MM.1S (cell line): ENCODE measurements at regions not wholly inside any gene's neighbourhood (a gene's known extent, or its start where the extent isn't known, plus 50 kb on each side); places are given as distances from the start of the nearest gene placed in this dataset.

ENCODE experiments used
- DNase-seq: peaks from one replicate; pipeline ENCODE4 v3.0.0-alpha.2; 2015
- H2AFZ ChIP-seq: fragments of 300-600 bp; sonication (generic); 2 replicates; pipeline ENCODE4 v1.6.0; 2016; ENCODE audit warnings: antibody characterized with exemption, low read length
- H3F3A ChIP-seq: fragments of 300-600 bp; sonication (generic); 2 replicates; pipeline ENCODE4 v1.6.1; 2016; ENCODE audit warnings: mild to moderate bottlenecking, antibody characterized with exemption, low read length, moderate library complexity, mixed read lengths; ENCODE audit not compliant: insufficient read depth
- H3K27ac ChIP-seq: fragments of 300-600 bp; sonication (generic); 2 replicates; pipeline ENCODE4 v1.5.1; 2016; ENCODE audit warnings: mild to moderate bottlenecking, low read length
- H3K27me3 ChIP-seq: fragments of 300-600 bp; sonication (generic); replicated peaks from 2 replicates; pipeline ENCODE4 v1.6.0; 2016; ENCODE audit warnings: low read length; ENCODE audit not compliant: insufficient read depth
- H3K36me3 ChIP-seq: fragments of 300-600 bp; sonication (generic); replicated peaks from 2 replicates; pipeline ENCODE4 v1.6.1; 2016; ENCODE audit warnings: mild to moderate bottlenecking, low read length, mixed read lengths; ENCODE audit not compliant: insufficient read depth
- H3K4me1 ChIP-seq: fragments of 300-600 bp; sonication (generic); 2 replicates; pipeline ENCODE4 v1.6.1; 2016; ENCODE audit warnings: low read length, mixed read lengths
- H3K4me2 ChIP-seq: fragments of 300-600 bp; sonication (generic); 2 replicates; pipeline ENCODE4 v1.6.0; 2016; ENCODE audit warnings: low read depth, low read length
- H3K4me3 ChIP-seq: fragments of 300-600 bp; sonication (generic); 2 replicates; pipeline ENCODE4 v1.5.1; 2016; ENCODE audit warnings: low read length, mixed read lengths
- H3K79me2 ChIP-seq: fragments of 300-600 bp; sonication (generic); 2 replicates; pipeline ENCODE4 v1.6.1; 2016; ENCODE audit warnings: mixed run types, low read length, mixed read lengths
- H3K9ac ChIP-seq: fragments of 300-600 bp; sonication (generic); 2 replicates; pipeline ENCODE4 v1.6.1; 2016; ENCODE audit warnings: low read length, mixed read lengths
- H3K9me2 ChIP-seq: fragments of 300-600 bp; sonication (generic); replicated peaks from 2 replicates; pipeline ENCODE4 v1.6.1; 2016; ENCODE audit warnings: mild to moderate bottlenecking, low read length, mixed read lengths; ENCODE audit not compliant: insufficient read depth
- H3K9me3 ChIP-seq: fragments of 300-600 bp; sonication (generic); replicated peaks from 2 replicates; pipeline ENCODE4 v1.6.1; 2016; ENCODE audit warnings: mild to moderate bottlenecking, low read length, mixed read lengths; ENCODE audit not compliant: insufficient read depth
- H4K20me1 ChIP-seq: fragments of 300-600 bp; sonication (generic); 2 replicates; pipeline ENCODE4 v1.6.1; 2016; ENCODE audit warnings: mild to moderate bottlenecking, low read length, moderate library complexity, mixed read lengths; ENCODE audit not compliant: insufficient read depth
- CTCF ChIP-seq: fragments of 300-600 bp; sonication (generic); IDR thresholded peaks from 2 replicates; pipeline ENCODE4 v1.5.1; 2016; ENCODE audit warnings: antibody characterized with exemption, low read length, mixed read lengths
- EZH2 ChIP-seq: fragments of 300-600 bp; sonication (generic); optimal IDR thresholded peaks from 2 replicates; pipeline ENCODE3; 2017; ENCODE audit warnings: low read depth, mild to moderate bottlenecking, antibody characterized with exemption, low read length, mixed read lengths
- EZH2phosphoT487 ChIP-seq: fragments of 300-600 bp; sonication (generic); IDR thresholded peaks from 2 replicates; pipeline ENCODE4 v1.6.1; 2018; ENCODE audit warnings: antibody characterized with exemption, low read length

GRCh38 chr5:67773411-67774266 lies 441.9 kb upstream of the PIK3R1 start:
- H2AFZ ChIP-seq: no peak overlapping the region
- H3K79me2 ChIP-seq: no peaks in the 10 kb centered on the region
- no peaks in the 10 kb centered on the region for H3K4me1 ChIP-seq
- no peaks in the 10 kb centered on the region for H3K9me2 ChIP-seq
- H3K9me3 ChIP-seq: no peaks in the 10 kb centered on the region
- no peak overlapping the region for H3K27ac ChIP-seq
- no peak overlapping the region for H3K9ac ChIP-seq
- no peaks in the 10 kb centered on the region for H3K27me3 ChIP-seq
- H4K20me1 ChIP-seq: no peaks in the 10 kb centered on the region
- no peak overlapping the region for H3K4me3 ChIP-seq
- H3F3A ChIP-seq: no peaks in the 10 kb centered on the region
- no peak for DNase-seq
- no peak overlapping the region for H3K4me2 ChIP-seq
- TF ChIP-seq EZH2phosphoT487 (no peak), CTCF (no peak), EZH2 (no peak)
- H3K36me3 ChIP-seq: no peaks in the 10 kb centered on the region

- no peaks in the 10 kb centered on the region for H3K79me2 ChIP-seq
- H3K9ac ChIP-seq: no peak overlapping the region
- no peaks in the 10 kb centered on the region for H3K36me3 ChIP-seq
- H3K4me2 ChIP-seq: no peak overlapping the region
- DNase-seq: no peak
- H3K9me3 ChIP-seq: no peaks in the 10 kb centered on the region
- no peaks in the 10 kb centered on the region for H3F3A ChIP-seq
- no peak overlapping the region for H2AFZ ChIP-seq
- H3K9me2 ChIP-seq: no peaks in the 10 kb centered on the region
- H3K4me1 ChIP-seq: no peaks in the 10 kb centered on the region
- no peak overlapping the region for H3K27ac ChIP-seq
- H3K27me3 ChIP-seq: no peaks in the 10 kb centered on the region
- no peak overlapping the region for H3K4me3 ChIP-seq
- no peak for TF ChIP-seq EZH2
- H4K20me1 ChIP-seq: no peaks in the 10 kb centered on the region
These were observed 443.8 kb upstream of the PIK3R1 start for GRCh38 chr5:67771791-67772190.

GRCh38 chr5:67771221-67771620 lies 444.3 kb upstream of the PIK3R1 start:
- Histone ChIP-seq H3K4me1 (no peaks in the 10 kb centered on the region), H2AFZ (no peak overlapping the region), H3K9ac (no peak overlapping the region), H3K27me3 (no peaks in the 10 kb centered on the region), H3K9me2 (no peaks in the 10 kb centered on the region), H3K79me2 (no peaks in the 10 kb centered on the region), H3K27ac (no peak overlapping the region), H3K9me3 (no peaks in the 10 kb centered on the region), H3F3A (no peaks in the 10 kb centered on the region), H3K36me3 (no peaks in the 10 kb centered on the region), H3K4me2 (no peak overlapping the region), H4K20me1 (no peaks in the 10 kb centered on the region), H3K4me3 (no peak overlapping the region)
- DNase-seq: no peak
- no peak for TF ChIP-seq EZH2phosphoT487

- TF ChIP-seq CTCF (no peak), EZH2phosphoT487 (no peak), EZH2 (no peak)
- Histone ChIP-seq H3K9me3 (no peaks in the 10 kb centered on the region), H2AFZ (no peak overlapping the region), H3F3A (no peaks in the 10 kb centered on the region), H4K20me1 (no peaks in the 10 kb centered on the region), H3K9ac (no peak overlapping the region), H3K4me1 (no peaks in the 10 kb centered on the region), H3K9me2 (no peaks in the 10 kb centered on the region), H3K27ac (no peak overlapping the region), H3K36me3 (no peaks in the 10 kb centered on the region), H3K4me3 (no peak overlapping the region), H3K4me2 (no peak overlapping the region), H3K27me3 (no peaks in the 10 kb centered on the region), H3K79me2 (no peaks in the 10 kb centered on the region)
- DNase-seq: no peak
These were observed 445.0 kb upstream of the PIK3R1 start for GRCh38 chr5:67770431-67771025.
